ENCODE measurements at regions not wholly inside any gene's neighbourhood (a gene's known extent, or its start where the extent isn't known, plus 50 kb on each side); places are given as distances from the start of the nearest gene placed in this dataset.

GRCh38 chr4:17286752-17287460 is 225.0 kb downstream of the QDPR start:
- DNase-seq = no peak

DNA sequence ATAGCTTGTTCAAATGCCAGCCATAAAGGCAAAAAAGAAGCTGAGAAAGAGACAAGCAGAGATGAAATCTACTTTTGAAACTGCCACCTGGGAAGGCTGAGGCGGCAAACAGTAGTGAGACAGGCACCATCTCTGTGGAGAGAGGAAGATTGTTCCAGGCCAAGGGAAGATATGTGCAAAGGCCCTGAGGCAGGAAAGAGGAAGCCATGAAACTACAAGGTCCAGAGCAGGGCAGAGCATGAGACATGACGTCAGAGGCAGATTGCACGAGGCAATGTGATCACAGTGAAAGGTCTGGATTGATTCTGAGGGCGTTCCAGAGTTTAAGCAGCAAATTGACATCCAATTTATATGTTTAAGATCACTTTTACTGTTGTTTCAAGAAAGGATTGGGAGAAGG is 226.1 kb downstream of the QDPR start:
- no peak for DNase-seq

- no peak for DNase-seq
Measured at GRCh38 chr4:17284323-17285175, 227.3 kb downstream of the QDPR start.

DNA sequence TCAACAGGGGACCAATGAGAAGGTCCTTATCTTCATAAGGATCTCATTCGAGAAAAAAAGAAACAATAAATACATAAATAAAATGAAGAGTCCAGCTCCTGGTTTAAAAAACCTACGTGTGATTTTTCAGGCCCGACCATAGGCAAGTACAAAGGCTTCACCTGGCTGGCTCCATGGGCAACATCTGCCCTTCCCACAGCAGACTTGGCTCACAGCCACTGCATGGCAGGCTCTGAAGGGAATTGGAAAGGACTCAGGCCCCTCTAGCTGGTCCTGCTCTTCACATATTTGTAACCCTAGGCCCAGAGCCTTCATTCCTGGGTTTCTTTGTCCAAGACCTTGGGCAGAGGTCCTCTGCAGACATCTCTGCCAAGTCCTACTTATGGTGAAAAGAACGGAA is 228.1 kb downstream of the QDPR start:
- DNase-seq = no peak

DNA sequence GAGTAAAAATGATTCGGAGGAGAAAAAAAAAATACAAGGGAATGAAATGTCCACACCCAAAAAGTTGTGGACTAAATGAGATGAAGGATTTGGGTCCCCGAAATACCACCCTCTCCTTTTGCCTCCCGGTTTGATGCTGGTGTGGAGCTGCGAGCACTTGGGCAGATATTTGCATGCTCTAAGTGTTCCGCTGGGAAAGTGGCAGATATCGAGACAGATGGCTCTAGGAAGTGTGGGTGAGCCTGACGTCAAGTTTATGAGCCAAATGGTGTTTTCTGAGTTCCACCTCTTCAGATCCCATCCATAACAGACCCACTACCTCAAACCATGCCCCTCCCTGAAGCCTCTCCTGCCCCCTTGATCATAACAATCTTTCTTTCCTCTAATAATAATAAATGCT is 228.6 kb downstream of the QDPR start:
- DNase-seq = no peak

- DNase-seq = no peak
Measured at GRCh38 chr4:17280261-17281018, 231.4 kb downstream of the QDPR start.

- DNase-seq = no peak
Measured at GRCh38 chr4:17276776-17277175, 235.1 kb downstream of the QDPR start.

DNA sequence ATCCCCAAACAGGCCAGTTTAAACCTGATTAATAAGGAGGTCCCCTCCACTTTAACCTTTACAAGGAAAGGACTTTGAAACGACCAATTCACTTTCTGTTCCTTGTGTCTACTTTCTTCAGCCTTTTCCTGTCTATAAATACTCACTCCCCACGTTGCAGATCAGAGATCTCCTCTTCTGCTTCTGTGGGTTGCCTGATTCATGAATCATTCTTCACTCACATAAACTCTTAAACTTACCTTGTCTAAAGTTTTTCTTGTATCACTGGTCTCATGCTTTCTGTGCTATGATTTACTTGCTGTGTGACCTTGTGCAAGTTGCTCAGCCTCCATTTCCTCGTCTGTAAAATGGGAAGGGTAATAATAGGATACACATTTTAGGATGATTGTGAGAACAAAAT is 236.1 kb downstream of the QDPR start:
- no peak for DNase-seq

DNA sequence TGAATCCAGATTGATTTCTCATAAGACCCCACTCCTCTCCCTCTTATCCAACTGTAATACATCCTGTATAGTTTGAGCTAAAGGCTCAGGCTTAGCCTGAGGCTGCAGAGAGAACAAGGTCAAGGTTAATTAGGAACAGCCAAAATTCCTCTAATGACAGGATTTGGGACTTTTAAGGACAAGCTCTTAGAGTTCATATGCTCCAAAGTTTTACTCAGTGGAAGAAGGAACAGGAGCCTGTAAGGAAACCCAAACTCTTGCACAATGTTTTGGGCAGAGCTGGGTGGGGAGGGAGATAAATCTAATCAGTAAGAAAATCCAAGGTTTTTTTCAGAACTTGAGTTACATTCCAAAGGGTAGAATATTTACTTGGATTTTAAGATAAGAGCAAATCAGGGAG is 238.8 kb downstream of the QDPR start:
- no peak for DNase-seq

DNA sequence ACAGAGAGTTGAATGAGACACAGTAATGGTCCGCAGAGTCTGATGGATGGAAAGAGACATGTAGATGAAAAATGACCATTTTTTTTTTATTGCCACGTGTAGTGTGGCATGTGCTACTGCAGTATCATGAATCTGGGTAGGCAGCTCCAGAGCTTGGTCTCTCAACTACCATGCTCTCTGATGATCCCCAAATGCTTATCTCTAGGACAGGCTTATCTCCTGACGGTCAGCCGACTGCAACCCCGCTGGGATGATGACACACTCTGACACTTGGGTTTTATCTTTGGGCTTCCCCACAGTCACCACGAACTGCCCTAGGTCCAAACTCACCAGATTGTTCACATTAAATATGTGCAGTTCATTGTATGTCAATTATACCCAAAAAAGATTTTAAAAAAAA is 239.7 kb downstream of the QDPR start:
- no peak for DNase-seq

DNA sequence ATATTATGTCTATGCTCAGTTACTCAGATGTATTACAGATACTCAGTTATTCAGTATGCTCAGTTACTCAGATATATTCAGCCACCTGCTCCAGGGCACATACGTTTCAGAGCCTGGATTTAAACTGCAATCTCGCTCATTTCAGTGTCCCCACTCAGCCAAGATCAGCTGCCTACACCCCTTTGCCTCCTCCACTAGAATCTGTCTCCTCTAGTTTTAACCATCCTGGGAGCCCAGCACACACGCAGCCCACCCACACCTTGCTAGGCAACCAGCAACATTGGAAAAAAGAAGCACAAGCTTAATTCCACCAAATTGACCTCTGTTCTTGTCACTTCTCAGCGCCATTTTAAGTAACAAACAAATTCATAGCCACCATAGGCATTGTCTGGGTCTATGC is 246.2 kb downstream of the QDPR start:
- DNase-seq = no peak

- DNase-seq = no peak
Measured at GRCh38 chr4:17265139-17265538, 246.8 kb downstream of the QDPR start.

DNA sequence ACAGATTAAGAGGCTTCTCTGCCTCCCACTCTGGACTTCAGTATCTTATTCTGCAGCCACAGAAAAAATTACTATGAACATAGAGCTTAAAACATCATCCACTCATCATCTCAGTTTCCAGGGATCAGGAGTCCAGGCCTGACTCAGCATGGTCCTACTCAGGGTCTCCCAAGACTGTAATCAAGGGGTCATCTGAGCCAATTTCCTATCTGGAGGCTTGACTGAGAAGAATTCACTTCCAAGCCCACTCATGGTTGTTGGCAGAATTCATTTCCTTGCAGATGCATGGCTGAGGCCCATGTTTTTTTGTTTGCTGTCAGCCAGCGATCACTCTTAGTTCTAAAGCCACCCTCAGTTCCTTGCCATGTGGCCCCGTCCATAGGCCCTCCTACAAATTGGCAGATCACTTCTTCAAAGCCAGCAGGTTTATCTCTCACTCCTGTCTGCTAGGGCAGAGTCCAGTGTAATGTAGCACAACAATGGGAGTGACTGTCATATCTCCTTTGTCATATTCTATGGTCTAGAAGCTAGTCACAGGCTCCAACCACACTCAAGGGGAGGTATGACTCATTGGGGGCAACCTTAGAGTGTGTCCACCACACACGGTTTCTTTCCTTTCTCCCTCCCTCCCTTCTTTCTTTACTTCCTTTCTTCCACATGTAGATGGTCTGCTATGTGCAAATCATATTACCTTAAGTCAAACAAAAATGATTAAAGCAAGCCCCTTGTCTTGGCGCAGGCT is 251.6 kb downstream of the QDPR start:
- DNase-seq = no peak

DNA sequence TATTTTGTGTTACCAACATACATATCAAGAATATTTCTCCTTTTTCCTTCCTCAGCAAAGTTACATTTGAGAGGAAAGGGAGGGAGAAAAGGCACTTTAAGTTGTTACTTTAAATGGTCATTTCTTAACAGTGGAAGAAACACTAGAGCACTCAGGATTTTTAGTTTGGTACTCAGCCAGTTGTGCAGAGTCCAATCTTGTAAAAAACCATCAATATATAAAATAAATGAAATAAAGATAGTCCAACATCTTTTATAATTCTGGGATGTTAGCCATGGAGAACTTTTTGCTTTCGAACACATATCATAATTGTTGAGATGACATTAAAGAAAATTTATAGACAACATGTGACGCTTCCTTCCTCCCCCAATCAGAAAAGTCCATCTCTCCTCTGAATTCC is 253.8 kb downstream of the QDPR start:
- DNase-seq = no peak

GRCh38 chr4:17252131-17252530 is 259.8 kb downstream of the QDPR start:
- DNase-seq = no peak

DNA sequence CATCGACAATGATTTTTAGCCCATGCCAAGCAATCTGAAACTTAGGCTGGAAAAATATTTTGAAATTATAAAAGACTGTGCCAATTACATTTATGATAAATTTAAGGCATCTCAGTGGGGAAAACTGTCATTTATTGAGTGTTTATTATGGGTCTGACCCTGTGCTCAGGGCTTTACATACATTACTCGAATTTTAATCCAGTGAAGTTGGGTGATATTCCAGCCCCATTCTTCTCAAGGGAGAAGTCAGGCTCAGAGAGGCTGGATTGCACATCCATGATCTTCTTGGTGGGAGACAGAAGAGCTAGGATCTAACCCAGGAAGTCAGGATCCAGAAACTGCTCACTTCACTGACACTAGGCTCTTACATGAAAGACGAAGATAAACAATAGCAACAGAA is 260.8 kb downstream of the QDPR start:
- DNase-seq = no peak

DNA sequence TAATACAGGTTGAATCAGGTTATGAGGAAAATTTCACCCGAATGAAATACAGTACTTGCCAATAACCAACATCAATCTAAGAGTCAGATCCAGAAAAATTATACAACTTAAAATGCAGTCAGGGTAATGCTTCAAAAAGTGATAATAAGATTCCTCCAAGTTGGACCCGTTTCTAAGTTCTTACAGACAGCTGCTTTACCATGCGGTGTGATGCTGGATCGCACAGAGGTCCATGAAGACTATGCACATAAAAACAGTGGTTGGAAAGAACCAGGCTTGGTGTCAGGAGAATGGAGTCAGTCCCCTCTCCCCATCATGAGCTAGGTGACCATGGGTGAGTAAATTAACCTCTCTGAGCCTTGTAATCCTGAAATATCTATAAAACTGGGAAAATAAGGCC is 261.3 kb downstream of the QDPR start:
- DNase-seq = no peak

- DNase-seq = no peak
Measured at GRCh38 chr4:17246656-17247055, 265.2 kb downstream of the QDPR start.

DNA sequence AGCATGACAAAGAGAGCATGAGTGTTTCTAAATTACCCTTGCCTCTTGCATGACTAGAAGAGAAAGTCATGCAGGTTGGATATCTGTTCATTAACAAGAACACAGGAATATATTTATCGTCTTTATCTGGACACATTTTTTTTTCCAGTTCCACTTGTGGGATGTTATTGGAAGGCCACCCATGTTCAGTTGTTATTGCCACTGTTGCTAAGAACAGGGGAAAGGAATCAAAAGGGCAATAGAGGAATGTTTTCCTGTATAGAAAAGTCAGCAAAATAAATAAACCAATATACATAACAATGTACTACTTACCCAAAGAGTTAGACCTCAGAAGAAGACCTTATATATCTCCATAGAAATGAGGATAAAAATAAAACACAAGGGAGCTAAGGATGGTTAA is 270.1 kb downstream of the QDPR start:
- DNase-seq = no peak

DNA sequence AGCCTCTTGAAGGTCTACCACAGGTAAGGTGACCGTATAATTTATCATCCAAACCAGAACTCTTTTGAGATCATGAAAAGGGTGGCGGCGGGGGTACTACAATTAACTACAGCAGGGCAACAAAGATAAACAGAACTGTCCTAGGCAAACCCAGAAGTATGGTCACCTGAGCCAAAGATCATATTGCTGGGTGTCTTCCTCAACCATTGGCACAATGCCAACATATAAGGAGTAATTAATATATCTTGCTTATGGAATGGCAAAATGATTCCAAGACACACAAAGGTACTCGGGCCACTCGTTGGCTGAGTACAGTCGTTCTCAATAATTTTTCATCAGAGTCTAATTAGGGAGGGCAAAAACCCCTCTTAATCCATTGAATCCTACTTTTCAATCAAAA is 273.3 kb downstream of the QDPR start:
- DNase-seq = no peak

DNA sequence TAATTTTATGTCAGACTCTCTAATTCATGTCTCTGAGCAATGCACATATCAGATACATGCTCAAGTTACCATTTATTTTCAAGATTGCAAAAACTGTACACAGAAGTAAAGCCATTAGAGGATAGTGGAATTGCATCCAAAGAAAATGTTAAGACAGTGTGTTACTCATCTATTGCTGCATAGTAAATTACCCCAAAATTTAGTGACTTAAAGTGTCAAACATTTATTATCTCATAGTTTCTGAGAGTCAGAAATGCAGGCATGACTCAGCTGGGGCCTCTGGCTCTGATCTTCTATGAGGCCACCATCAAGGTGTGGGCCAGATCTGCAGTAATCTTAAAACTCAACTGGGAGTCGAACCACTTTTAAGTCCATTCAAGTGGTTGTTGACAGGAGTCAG is 275.2 kb downstream of the QDPR start:
- no peak for DNase-seq

GRCh38 chr4:17234678-17235077 is 277.2 kb downstream of the QDPR start:
- DNase-seq = no peak
